ENCODE measurements at regions not wholly inside any gene's neighbourhood (a gene's known extent, or its start where the extent isn't known, plus 50 kb on each side); places are given as distances from the start of the nearest gene placed in this dataset.

GRCh38 chr6:138600726-138601125 is 101.4 kb upstream of the NHSL1 start (continued):
- no peak for TF ChIP-seq CHD7 (IDR thresholded peaks at IDR 0.05; ENCODE audit: insufficient replicate concordance, low read length)
